Erythroblast (primary cell): ENCODE measurements at regions not wholly inside any gene's neighbourhood (a gene's known extent, or its start where the extent isn't known, plus 50 kb on each side); places are given as distances from the start of the nearest gene placed in this dataset.

ENCODE experiments used
- GATA1 ChIP-seq: IDR thresholded peaks from 2 replicates; pipeline ENCODE4 v1.6.1; 2011; ENCODE audit warnings: low read depth, mild to moderate bottlenecking, control low read depth, low read length, moderate library complexity
- POLR2A ChIP-seq: IDR thresholded peaks from 2 replicates; pipeline ENCODE4 v1.6.1; 2011; ENCODE audit warnings: mild to moderate bottlenecking, low read length

GRCh38 chr20:48406498-48406897 is 421.3 kb downstream of the PREX1 start:
- TF ChIP-seq POLR2A (no peak), GATA1 (no peak)
